Adrenal gland (tissue), 9 donors: ENCODE measurements at regions not wholly inside any gene's neighbourhood (a gene's known extent, or its start where the extent isn't known, plus 50 kb on each side); places are given as distances from the start of the nearest gene placed in this dataset.
"Not testable (repeated sequence)": the region's sequence is repeated elsewhere in the genome, so short reads cannot be mapped to it uniquely, and the experiment has no call there.

Experiments used
- DNase-seq, 7 donors: peaks; one replicate each; pipeline ENCODE4 v3.0.0-alpha.2; 2019 to 2020
- H3K27ac ChIP-seq, 5 donors: fragments of 200-600 bp; sonication (generic) in 4 of 5; 1 replicate in 3 of 5; 2 replicates in 2 of 5; pipeline versions ENCODE4 v1.5.1 to v1.8.0; 2016 to 2020; ENCODE audit warnings: mild to moderate bottlenecking in 1 of 5
- H3K27me3 ChIP-seq: fragments of 200-600 bp; 2 replicates; pipeline ENCODE4 v1.8.0; 2021
- H3K36me3 ChIP-seq, 2 donors: fragments of 200-600 bp; replicated peaks in 1 of 2; 1 replicate in 1 of 2; 2 replicates in 1 of 2; pipeline versions ENCODE4 v1.5.1 to v1.8.0; 2018 to 2022
- H3K4me1 ChIP-seq, 2 donors: fragments of 200-600 bp; replicated peaks in 1 of 2; 1 replicate in 1 of 2; 2 replicates in 1 of 2; pipeline versions ENCODE4 v1.5.1 to v1.8.0; 2018 to 2021
- H3K4me3 ChIP-seq, 4 donors: fragments of 200-600 bp; sonication (generic) in 3 of 4; one replicate each; pipeline ENCODE4 v1.5.1; 2016 to 2018
- H3K9me3 ChIP-seq, 3 donors: fragments of 200-600 bp; sonication (generic) in 1 of 3; replicated peaks in 1 of 3; 1 replicate in 2 of 3; 2 replicates in 1 of 3; pipeline versions ENCODE4 v1.5.1 to v1.8.0; 2016 to 2021
- POLR2A ChIP-seq, 2 donors: fragments of 450-650 bp; IDR thresholded peaks; one replicate each; pipeline ENCODE4 v1.6.1; 2017; ENCODE audit warnings: antibody characterized with exemption in 2 of 2, mild to moderate bottlenecking in 2 of 2, moderate library complexity in 1 of 2
- WGBS, 4 donors: extraction: QIAGEN DNeasy Blood & Tissue Kit in 2 of 4; methylation state at CpG; one replicate each; pipeline versions ENCODE4 v1.1.5 to v1.1.7; 2013 to 2017; 5-methylcytosine and 5-hydroxymethylcytosine counted together
- intact Hi-C, 2 donors: fragments of 100-400 bp; cut with DNase I; formaldehyde crosslinking; loops; one replicate each; pipeline versions ENCODE4 v1.14.1 to v1.15.0; 2022 to 2023
- TF ChIP-seq, protein P1 (sequence below), 6 experiments: fragments of 450-650 bp in 4 of 6; fragments of 200-600 bp in 2 of 6; sonication (generic) in 1 of 6; IDR thresholded peaks; 1 replicate in 5 of 6; 2 replicates in 1 of 6; pipeline versions ENCODE4 v1.5.1 to v1.8.0; 2016 to 2021; ENCODE audit warnings: antibody characterized with exemption in 6 of 6, mild to moderate bottlenecking in 2 of 6, moderate library complexity in 1 of 6
- donor health status: healthy with polysubstance abuse.
- donor health status: Bipolar disorder and iron deficiency.
- donor health status: DM: yes; HTN: yes; CAD: no.
- donor health status: DM: no; HTN: no; CAD: no.
- donor health status: DM: no; HTN: no; CAD: no.

- H3K4me1 ChIP-seq, DNase-seq, H3K9me3 ChIP-seq, H3K4me3 ChIP-seq, H3K36me3 ChIP-seq, H3K27me3 ChIP-seq, H3K27ac ChIP-seq, intact Hi-C loops: not testable (repeated sequence)
- 77 to 88% (median 86%) methylated on average over 4 to 10 of the region's 10 CpGs for WGBS, 4 donors
Observed at GRCh38 chrX:140633105-140633504, 76.5 kb upstream of the LINC00632 start.

DNA sequence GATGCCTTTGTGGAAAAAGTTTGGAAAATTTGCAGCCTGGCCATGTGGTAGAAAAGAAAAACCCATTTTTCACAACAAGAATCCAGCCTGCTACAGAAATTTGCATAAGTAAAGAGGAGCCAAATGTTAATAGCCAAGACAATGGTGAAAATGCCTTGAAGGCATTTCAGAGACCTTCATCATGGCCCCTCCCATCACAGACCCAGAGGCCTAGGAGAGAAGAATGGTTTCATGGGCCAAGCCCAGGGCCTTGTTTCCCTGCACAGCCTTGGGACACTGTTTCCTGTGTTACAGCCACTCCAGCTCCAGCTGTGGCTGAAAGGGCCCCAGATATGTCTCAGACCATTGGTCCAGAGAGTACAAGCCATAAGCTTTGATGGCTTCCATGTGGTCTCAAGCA is 101.4 kb upstream of the LINC00632 start:
- TF ChIP-seq, protein P1, sequence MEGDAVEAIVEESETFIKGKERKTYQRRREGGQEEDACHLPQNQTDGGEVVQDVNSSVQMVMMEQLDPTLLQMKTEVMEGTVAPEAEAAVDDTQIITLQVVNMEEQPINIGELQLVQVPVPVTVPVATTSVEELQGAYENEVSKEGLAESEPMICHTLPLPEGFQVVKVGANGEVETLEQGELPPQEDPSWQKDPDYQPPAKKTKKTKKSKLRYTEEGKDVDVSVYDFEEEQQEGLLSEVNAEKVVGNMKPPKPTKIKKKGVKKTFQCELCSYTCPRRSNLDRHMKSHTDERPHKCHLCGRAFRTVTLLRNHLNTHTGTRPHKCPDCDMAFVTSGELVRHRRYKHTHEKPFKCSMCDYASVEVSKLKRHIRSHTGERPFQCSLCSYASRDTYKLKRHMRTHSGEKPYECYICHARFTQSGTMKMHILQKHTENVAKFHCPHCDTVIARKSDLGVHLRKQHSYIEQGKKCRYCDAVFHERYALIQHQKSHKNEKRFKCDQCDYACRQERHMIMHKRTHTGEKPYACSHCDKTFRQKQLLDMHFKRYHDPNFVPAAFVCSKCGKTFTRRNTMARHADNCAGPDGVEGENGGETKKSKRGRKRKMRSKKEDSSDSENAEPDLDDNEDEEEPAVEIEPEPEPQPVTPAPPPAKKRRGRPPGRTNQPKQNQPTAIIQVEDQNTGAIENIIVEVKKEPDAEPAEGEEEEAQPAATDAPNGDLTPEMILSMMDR (IDR thresholded peaks at IDR 0.05), result no peak
- no peak for TF ChIP-seq POLR2A (IDR thresholded peaks at IDR 0.05)

DNA sequence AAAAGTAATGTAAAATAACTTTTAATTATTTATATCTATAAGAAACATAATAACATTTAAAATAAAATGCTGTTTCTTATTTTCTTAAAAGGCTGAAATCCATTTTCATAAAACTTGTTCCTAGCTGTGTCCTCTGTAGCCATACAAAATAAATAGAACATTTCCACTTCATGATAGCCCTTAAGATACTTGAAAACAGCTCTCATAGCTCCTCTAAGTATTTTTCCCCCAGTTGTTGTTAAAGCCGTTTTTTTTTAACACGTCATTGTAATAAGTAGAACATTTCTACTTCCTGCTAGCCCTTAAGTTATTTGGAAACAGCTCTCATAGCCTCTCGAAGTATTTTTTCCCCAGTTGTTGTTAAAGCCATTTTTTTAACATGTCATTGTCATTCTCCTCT is 97.3 kb upstream of the SOX3 start:
- Histone ChIP-seq H3K4me3 (no peak overlapping the region), H3K27me3 (no peaks in the 10 kb centered on the region), H3K27ac (no peak overlapping the region), H3K9me3 (no peaks in the 10 kb centered on the region), H3K36me3 (no peaks in the 10 kb centered on the region), H3K4me1 (no peaks in the 10 kb centered on the region)
- intact Hi-C loops, result no loop called here
- TF ChIP-seq POLR2A (IDR thresholded peaks at IDR 0.05), result no peak
- no peak for DNase-seq
- 56 to 63% (median 60%) methylated on average over 3 of the region's 3 CpGs for WGBS, 4 donors

More for the DNA sequence above, 101.4 kb upstream of the LINC00632 start:
- H3K36me3 ChIP-seq, result no peaks in the 10 kb centered on the region
- DNase-seq, result no peak
- intact Hi-C loops, result no loop called here
- H3K27me3 ChIP-seq, result no peaks in the 10 kb centered on the region
- no peaks in the 10 kb centered on the region for H3K4me1 ChIP-seq
- no peak overlapping the region for H3K4me3 ChIP-seq
- no peak overlapping the region for H3K27ac ChIP-seq
- no peaks in the 10 kb centered on the region for H3K9me3 ChIP-seq

DNA sequence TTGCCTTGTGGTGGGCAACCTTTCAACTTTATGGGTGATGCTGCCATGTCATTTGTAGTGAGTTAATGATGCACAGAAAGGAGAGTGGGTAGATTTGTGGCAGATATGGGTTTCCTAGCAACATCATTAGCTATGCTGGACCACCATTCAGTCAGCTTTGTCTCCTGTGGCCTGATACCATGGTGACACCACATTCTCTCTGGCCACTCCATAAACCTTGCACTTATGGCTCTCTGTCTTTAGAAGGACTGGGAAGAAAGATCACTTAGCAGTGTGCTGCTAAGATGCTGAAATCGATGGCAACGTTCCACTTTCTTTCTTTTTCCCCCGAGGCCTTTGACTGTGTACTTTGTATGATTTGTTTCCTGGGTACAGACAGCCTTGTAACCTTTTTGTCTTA is 95.0 kb upstream of the SOX3 start:
- Histone ChIP-seq H3K9me3 (no peaks in the 10 kb centered on the region), H3K4me3 (no peak overlapping the region), H3K27me3 (no peaks in the 10 kb centered on the region), H3K4me1 (no peaks in the 10 kb centered on the region), H3K36me3 (no peaks in the 10 kb centered on the region), H3K27ac (no peak overlapping the region)
- no peak for TF ChIP-seq POLR2A (IDR thresholded peaks at IDR 0.05)
- TF ChIP-seq, protein P1 (IDR thresholded peaks at IDR 0.05), result no peak
- intact Hi-C loops, result no loop called here
- 50 to 70% (median 60%) methylated on average over 3 of the region's 3 CpGs for WGBS, 4 donors
- no peak for DNase-seq

DNA sequence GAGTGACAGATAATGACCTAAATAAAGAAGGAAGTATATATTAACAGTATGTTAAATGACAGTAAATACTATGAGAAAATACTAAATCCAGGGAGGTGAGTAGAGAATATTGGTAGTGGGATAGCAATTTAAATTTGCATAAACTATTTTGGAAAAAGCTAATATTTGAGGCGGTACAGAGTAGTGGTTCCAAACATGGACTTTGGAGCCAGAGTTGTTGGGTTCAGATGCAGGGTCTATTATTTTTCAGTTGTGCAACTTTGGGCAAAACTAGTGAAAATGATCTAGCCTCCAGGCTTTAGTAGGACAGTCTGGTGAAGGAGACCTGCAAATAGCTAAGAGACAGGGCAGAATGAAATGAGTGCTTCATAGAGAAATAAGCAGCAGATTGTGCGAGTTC is 84.8 kb upstream of the SOX3 start:
- 84 to 95% (median 90%) methylated on average over 2 of the region's 2 CpGs for WGBS, 4 donors
- no peaks in the 10 kb centered on the region for H3K9me3 ChIP-seq
- no peaks in the 10 kb centered on the region for H3K36me3 ChIP-seq
- no peak for DNase-seq
- no peak for TF ChIP-seq POLR2A (IDR thresholded peaks at IDR 0.05)
- TF ChIP-seq, protein P1 (IDR thresholded peaks at IDR 0.05), result no peak
- no peak overlapping the region for H3K4me3 ChIP-seq
- no peak overlapping the region for H3K27ac ChIP-seq
- intact Hi-C loops, result no loop called here
- H3K27me3 ChIP-seq, result peaks cover 3% of the 10 kb centered on the region
- no peaks in the 10 kb centered on the region for H3K4me1 ChIP-seq
